OCI-LY1 (cell line): ENCODE measurements at regions not wholly inside any gene's neighbourhood (a gene's known extent, or its start where the extent isn't known, plus 50 kb on each side); places are given as distances from the start of the nearest gene placed in this dataset.

Experiments used
- H2AFZ ChIP-seq: fragments of 200-600 bp; sonication (generic), shearing (Covaris generic); 2 replicates; pipeline ENCODE4 v1.6.0; 2014; ENCODE audit warnings: antibody characterized with exemption, mild to moderate bottlenecking, low read length
- H3F3A ChIP-seq: fragments of 200-600 bp; sonication (generic), shearing (Covaris generic); 2 replicates; pipeline ENCODE4 v1.6.0; 2014; ENCODE audit warnings: mild to moderate bottlenecking, antibody characterized with exemption, low read length, moderate library complexity; ENCODE audit not compliant: insufficient read depth
- H3K27ac ChIP-seq: fragments of 200-600 bp; sonication (generic); 2 replicates; pipeline ENCODE4 v1.5.1; 2014; ENCODE audit warnings: low read length, mixed run types, mild to moderate bottlenecking, low read depth; ENCODE audit not compliant: poor library complexity, severe bottlenecking
- H3K27me3 ChIP-seq: fragments of 200-600 bp; sonication (generic); 2 replicates; pipeline ENCODE4 v1.6.0; 2014; ENCODE audit warnings: antibody characterized with exemption, mild to moderate bottlenecking, low read length, moderate library complexity; ENCODE audit not compliant: insufficient read depth
- H3K36me3 ChIP-seq: fragments of 200-600 bp; sonication (generic); 2 replicates; pipeline ENCODE4 v1.6.1; 2014; ENCODE audit warnings: mild to moderate bottlenecking, antibody characterized with exemption, low read length, moderate library complexity, mixed read lengths; ENCODE audit not compliant: insufficient read depth
- H3K4me1 ChIP-seq: fragments of 200-600 bp; sonication (generic); 2 replicates; pipeline ENCODE4 v1.5.1; 2014; ENCODE audit warnings: mild to moderate bottlenecking, low read length, moderate library complexity; ENCODE audit not compliant: insufficient read depth, severe bottlenecking
- H3K4me2 ChIP-seq: fragments of 200-600 bp; sonication (generic), shearing (Covaris generic); 2 replicates; pipeline ENCODE4 v1.6.1; 2014; ENCODE audit warnings: low read length
- H3K4me3 ChIP-seq: fragments of 200-600 bp; sonication (generic); 2 replicates; pipeline ENCODE4 v1.5.1; 2014; ENCODE audit warnings: low read length, low read depth, mild to moderate bottlenecking, mixed read lengths; ENCODE audit not compliant: poor library complexity, severe bottlenecking
- H3K79me2 ChIP-seq: fragments of 200-600 bp; shearing (Covaris generic); 2 replicates; pipeline ENCODE4 v1.6.1; 2016; ENCODE audit warnings: mixed run types, low read length, mixed read lengths; ENCODE audit not compliant: insufficient read depth
- H3K9ac ChIP-seq: fragments of 200-600 bp; sonication (generic), shearing (Covaris generic); 2 replicates; pipeline ENCODE4 v1.6.1; 2014; ENCODE audit warnings: mild to moderate bottlenecking, low read length, mixed read lengths
- H3K9me2 ChIP-seq: fragments of 200-600 bp; sonication (generic), shearing (Covaris generic); 2 replicates; pipeline ENCODE4 v1.6.1; 2014; ENCODE audit warnings: low read depth, mild to moderate bottlenecking, low read length, mixed read lengths
- H3K9me3 ChIP-seq: fragments of 200-600 bp; shearing (Covaris generic); 2 replicates; pipeline ENCODE4 v1.6.1; 2014; ENCODE audit warnings: low read length, mixed read lengths
- H4K20me1 ChIP-seq: fragments of 200-600 bp; sonication (generic), shearing (Covaris generic); 2 replicates; pipeline ENCODE4 v1.6.0; 2016; ENCODE audit warnings: mild to moderate bottlenecking, low read length; ENCODE audit not compliant: insufficient read depth
- EZH2 ChIP-seq: fragments of 200-600 bp; sonication (generic), shearing (Covaris generic); IDR thresholded peaks from 2 replicates; pipeline ENCODE4 v1.8.0; 2017; ENCODE audit warnings: borderline replicate concordance, mixed run types, mild to moderate bottlenecking, antibody characterized with exemption, low read length, moderate library complexity, mixed read lengths
- TF ChIP-seq, protein P1 (sequence below): fragments of 200-600 bp; sonication (generic), shearing (Covaris generic); IDR thresholded peaks from 2 replicates; pipeline ENCODE4 v1.5.1; 2017; ENCODE audit warnings: mild to moderate bottlenecking, antibody characterized with exemption, low read length, moderate library complexity, mixed read lengths

DNA sequence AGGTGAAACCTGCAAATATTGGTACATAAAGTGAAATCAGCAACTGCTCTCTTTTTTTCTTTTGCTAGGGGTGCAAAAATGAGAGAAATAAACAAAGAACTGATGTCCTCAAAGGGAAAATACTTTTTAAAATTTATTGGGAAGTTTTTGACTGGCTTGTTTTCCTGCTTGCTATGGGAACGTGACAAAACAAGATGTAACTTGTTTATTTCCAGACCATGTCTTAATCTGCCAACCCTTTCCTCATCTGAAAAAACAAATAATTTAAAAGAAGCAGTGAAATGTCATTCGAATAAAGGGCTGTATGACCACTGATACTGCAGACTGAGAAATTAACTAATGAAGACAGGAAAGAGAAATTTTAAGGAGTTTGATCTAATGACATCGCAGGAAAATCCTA lies 221.9 kb downstream of the CBLN4 start:
- no peak overlapping the region for H2AFZ ChIP-seq
- no peak overlapping the region for H3K4me3 ChIP-seq
- H3K9ac ChIP-seq, result no peak overlapping the region
- H3K9me2 ChIP-seq, result no peaks in the 10 kb centered on the region
- H3K4me1 ChIP-seq, result no peaks in the 10 kb centered on the region
- H3K9me3 ChIP-seq, result no peaks in the 10 kb centered on the region
- no peaks in the 10 kb centered on the region for H3F3A ChIP-seq
- H3K36me3 ChIP-seq, result no peaks in the 10 kb centered on the region
- TF ChIP-seq, protein P1, sequence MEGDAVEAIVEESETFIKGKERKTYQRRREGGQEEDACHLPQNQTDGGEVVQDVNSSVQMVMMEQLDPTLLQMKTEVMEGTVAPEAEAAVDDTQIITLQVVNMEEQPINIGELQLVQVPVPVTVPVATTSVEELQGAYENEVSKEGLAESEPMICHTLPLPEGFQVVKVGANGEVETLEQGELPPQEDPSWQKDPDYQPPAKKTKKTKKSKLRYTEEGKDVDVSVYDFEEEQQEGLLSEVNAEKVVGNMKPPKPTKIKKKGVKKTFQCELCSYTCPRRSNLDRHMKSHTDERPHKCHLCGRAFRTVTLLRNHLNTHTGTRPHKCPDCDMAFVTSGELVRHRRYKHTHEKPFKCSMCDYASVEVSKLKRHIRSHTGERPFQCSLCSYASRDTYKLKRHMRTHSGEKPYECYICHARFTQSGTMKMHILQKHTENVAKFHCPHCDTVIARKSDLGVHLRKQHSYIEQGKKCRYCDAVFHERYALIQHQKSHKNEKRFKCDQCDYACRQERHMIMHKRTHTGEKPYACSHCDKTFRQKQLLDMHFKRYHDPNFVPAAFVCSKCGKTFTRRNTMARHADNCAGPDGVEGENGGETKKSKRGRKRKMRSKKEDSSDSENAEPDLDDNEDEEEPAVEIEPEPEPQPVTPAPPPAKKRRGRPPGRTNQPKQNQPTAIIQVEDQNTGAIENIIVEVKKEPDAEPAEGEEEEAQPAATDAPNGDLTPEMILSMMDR, result no peak
- TF ChIP-seq EZH2, result no peak
- no peaks in the 10 kb centered on the region for H4K20me1 ChIP-seq
- no peaks in the 10 kb centered on the region for H3K79me2 ChIP-seq
- no peak overlapping the region for H3K4me2 ChIP-seq
- no peaks in the 10 kb centered on the region for H3K27me3 ChIP-seq
- no peak overlapping the region for H3K27ac ChIP-seq

DNA sequence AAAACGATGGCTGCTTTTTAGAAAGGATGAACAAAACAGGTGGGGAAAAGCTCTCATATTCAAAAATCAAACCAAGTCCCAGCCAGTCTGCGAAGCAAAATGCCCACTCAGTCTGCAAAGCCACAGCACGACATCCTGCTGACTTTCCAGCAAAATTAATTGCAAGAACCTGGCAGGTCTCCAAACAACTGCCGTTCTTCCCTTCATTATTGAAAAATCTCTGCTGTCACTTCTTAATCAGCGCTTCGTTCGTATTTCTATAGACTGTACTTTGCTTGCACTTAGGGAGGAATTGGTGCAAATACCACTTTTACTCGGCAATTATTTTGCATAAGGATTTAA lies 222.4 kb downstream of the CBLN4 start:
- Histone ChIP-seq H3K4me3 (no peak overlapping the region), H3K36me3 (no peaks in the 10 kb centered on the region), H3K9me2 (no peaks in the 10 kb centered on the region), H3K4me1 (no peaks in the 10 kb centered on the region), H3K4me2 (no peak overlapping the region), H3F3A (no peaks in the 10 kb centered on the region), H2AFZ (no peak overlapping the region), H3K9me3 (no peaks in the 10 kb centered on the region), H4K20me1 (no peaks in the 10 kb centered on the region), H3K79me2 (no peaks in the 10 kb centered on the region), H3K27me3 (no peaks in the 10 kb centered on the region), H3K27ac (no peak overlapping the region), H3K9ac (no peak overlapping the region)
- TF ChIP-seq, protein P1, result no peak
- no peak for TF ChIP-seq EZH2

DNA sequence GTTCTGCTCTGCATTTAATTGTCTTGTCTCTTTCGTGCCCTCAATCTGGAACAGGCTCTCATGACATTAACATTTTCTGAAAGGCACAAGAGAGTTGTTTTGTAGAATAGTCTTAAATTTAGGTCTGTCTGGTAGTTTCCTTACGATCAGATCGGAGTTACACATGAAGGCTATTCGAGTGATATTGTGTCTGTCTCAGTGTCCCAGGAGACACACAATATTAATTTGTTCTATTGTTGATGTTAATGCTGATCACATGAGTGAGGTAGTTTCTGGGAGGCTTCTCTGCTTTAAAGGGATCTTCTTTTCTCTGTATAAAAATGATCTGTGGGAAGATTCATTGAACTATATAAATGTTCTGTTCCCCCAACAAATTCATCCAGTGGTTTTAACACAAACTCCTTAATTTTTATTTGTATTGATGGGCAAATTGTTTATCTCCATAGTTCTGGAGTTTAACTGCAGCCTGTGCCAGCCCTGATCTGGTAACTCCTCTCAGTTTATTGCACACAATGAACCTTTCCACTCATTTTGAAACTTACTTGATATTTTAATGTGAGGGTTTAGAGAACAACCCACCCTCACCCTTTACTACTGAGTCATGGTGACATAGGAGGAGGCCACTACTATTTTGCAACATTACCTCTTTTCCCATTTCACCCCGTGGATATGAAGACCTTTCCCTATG lies 223.0 kb downstream of the CBLN4 start:
- H3K9me3 ChIP-seq, result no peaks in the 10 kb centered on the region
- no peak overlapping the region for H2AFZ ChIP-seq
- H3K79me2 ChIP-seq, result no peaks in the 10 kb centered on the region
- no peak overlapping the region for H3K27ac ChIP-seq
- H3F3A ChIP-seq, result no peaks in the 10 kb centered on the region
- no peak for TF ChIP-seq EZH2
- TF ChIP-seq, protein P1, result no peak
- no peaks in the 10 kb centered on the region for H4K20me1 ChIP-seq
- H3K36me3 ChIP-seq, result no peaks in the 10 kb centered on the region
- H3K4me3 ChIP-seq, result no peak overlapping the region
- H3K4me2 ChIP-seq, result no peak overlapping the region
- no peaks in the 10 kb centered on the region for H3K9me2 ChIP-seq
- H3K9ac ChIP-seq, result no peak overlapping the region
- H3K27me3 ChIP-seq, result no peaks in the 10 kb centered on the region
- no peaks in the 10 kb centered on the region for H3K4me1 ChIP-seq
